Calu3 (cell line): ENCODE measurements at regions not wholly inside any gene's neighbourhood (a gene's known extent, or its start where the extent isn't known, plus 50 kb on each side); places are given as distances from the start of the nearest gene placed in this dataset.
"Not testable (repeated sequence)": the region's sequence is repeated elsewhere in the genome, so short reads cannot be mapped to it uniquely, and the experiment has no call there.

Experiments used
- BruUV-seq: library from RNA; stranded (reverse); fragments of 400-500 nt; replicated peaks from 2 replicates; lab custom pipeline; 2021; lab: Mats Ljungman, UMichigan
- CTCF ChIA-PET: fragments of 300-600 bp; sonication (Branson Sonifier 250); formaldehyde crosslinking; loops from one replicate; lab custom pipeline; 2022; ENCODE audit warnings: antibody characterized with exemption; lab: Charles Lee
- DNase-seq: peaks from one replicate; pipeline ENCODE4 v3.0.0; 2022
- H3K27ac Mint-ChIP-seq: one replicate; pipeline ENCODE4 v1.8.0; 2022; ENCODE audit warnings: mixed read lengths; ENCODE audit not compliant: unreplicated experiment
- H3K27me3 Mint-ChIP-seq: one replicate; pipeline ENCODE4 v1.8.0; 2022; ENCODE audit warnings: mixed read lengths; ENCODE audit not compliant: unreplicated experiment
- H3K36me3 Mint-ChIP-seq: one replicate; pipeline ENCODE4 v1.8.0; 2022; ENCODE audit warnings: mild to moderate bottlenecking, moderate library complexity, mixed read lengths; ENCODE audit not compliant: insufficient read depth, unreplicated experiment
- H3K4me1 Mint-ChIP-seq: one replicate; pipeline ENCODE4 v1.8.0; 2022; ENCODE audit warnings: mild to moderate bottlenecking, low read depth, mixed read lengths; ENCODE audit not compliant: unreplicated experiment
- H3K4me3 Mint-ChIP-seq: one replicate; pipeline ENCODE4 v1.8.0; 2022; ENCODE audit warnings: mild to moderate bottlenecking, low read depth, moderate library complexity, mixed read lengths; ENCODE audit not compliant: unreplicated experiment
- H3K9me3 Mint-ChIP-seq: one replicate; pipeline ENCODE4 v1.8.0; 2022; ENCODE audit warnings: low read depth, mixed read lengths; ENCODE audit not compliant: unreplicated experiment
- CTCF ChIP-seq: fragments of 200-600 bp; IDR thresholded peaks from one replicate; pipeline ENCODE4 v1.8.0; 2022; ENCODE audit warnings: antibody characterized with exemption; ENCODE audit not compliant: unreplicated experiment
- intact Hi-C: fragments of 100-400 bp; cut with micrococcal nuclease; formaldehyde crosslinking; loops from one replicate; pipeline ENCODE4 v1.10.0; 2022; ENCODE audit not compliant: unreplicated experiment

- TF ChIP-seq CTCF = no peak
- CTCF ChIA-PET = no interaction called here
- H3K27me3 Mint-ChIP-seq = no peaks in the 10 kb centered on the region
- no peak overlapping the region for H3K4me3 Mint-ChIP-seq
- H3K27ac Mint-ChIP-seq = no peak overlapping the region
- H3K36me3 Mint-ChIP-seq = peaks cover 4% of the 10 kb centered on the region
- no TSS peak for BruUV-seq
- H3K4me1 Mint-ChIP-seq = no peaks in the 10 kb centered on the region
- DNase-seq = no peak
- intact Hi-C loops = no loop called here
- H3K9me3 Mint-ChIP-seq = no peaks in the 10 kb centered on the region
Measured at GRCh38 chr2:128415779-128416061, 97.1 kb upstream of the HS6ST1 start.

GRCh38 chr2:128416109-128416785 lies 97.6 kb upstream of the HS6ST1 start:
- BruUV-seq = no TSS peak
- no peaks in the 10 kb centered on the region for H3K9me3 Mint-ChIP-seq
- no peak for TF ChIP-seq CTCF
- H3K27me3 Mint-ChIP-seq = no peaks in the 10 kb centered on the region
- H3K4me1 Mint-ChIP-seq = no peaks in the 10 kb centered on the region
- H3K4me3 Mint-ChIP-seq = no peak overlapping the region
- CTCF ChIA-PET = no interaction called here
- H3K27ac Mint-ChIP-seq = no peak overlapping the region
- DNase-seq = no peak
- intact Hi-C loops = no loop called here
- peaks cover 4% of the 10 kb centered on the region for H3K36me3 Mint-ChIP-seq

GRCh38 chr2:128416806-128417205 lies 98.1 kb upstream of the HS6ST1 start:
- no peak for TF ChIP-seq CTCF
- no peak for DNase-seq
- no TSS peak for BruUV-seq
- Mint-ChIP-seq H3K36me3 (peaks cover 4% of the 10 kb centered on the region), H3K9me3 (no peaks in the 10 kb centered on the region), H3K4me1 (no peaks in the 10 kb centered on the region), H3K27me3 (peaks cover 3% of the 10 kb centered on the region), H3K4me3 (no peak overlapping the region), H3K27ac (no peak overlapping the region)
- CTCF ChIA-PET = interaction anchor here (0.6 kb wide), 1 partner anchor 8 kb away, joined by 3 read pairs; no protein-coding TSS in a partner anchor
- intact Hi-C loops = no loop called here

- DNase-seq, H3K4me1 Mint-ChIP-seq, H3K4me3 Mint-ChIP-seq, H3K27me3 Mint-ChIP-seq, BruUV-seq, intact Hi-C loops, H3K9me3 Mint-ChIP-seq, H3K36me3 Mint-ChIP-seq, H3K27ac Mint-ChIP-seq: not testable (repeated sequence)
- CTCF ChIA-PET = interaction anchor here (0.6 kb wide), 1 partner anchor 8 kb away, joined by 3 read pairs; no protein-coding TSS in a partner anchor
Measured at GRCh38 chr2:128417264-128417663, 98.6 kb upstream of the HS6ST1 start.

GRCh38 chr2:128420131-128420530 lies 101.5 kb upstream of the HS6ST1 start:
- BruUV-seq = no TSS peak
- no peak for TF ChIP-seq CTCF
- Mint-ChIP-seq H3K4me1 (peaks cover 6% of the 10 kb centered on the region), H3K4me3 (no peak overlapping the region), H3K27ac (no peak overlapping the region), H3K9me3 (no peaks in the 10 kb centered on the region), H3K36me3 (peaks cover 4% of the 10 kb centered on the region), H3K27me3 (peaks cover 13% of the 10 kb centered on the region)
- CTCF ChIA-PET = interaction anchor here (0.7 kb wide), 1 partner anchor 19 kb away, joined by 4 read pairs; no protein-coding TSS in a partner anchor
- intact Hi-C loops = no loop called here
- no peak for DNase-seq
